HFFc6 (cell line): ENCODE measurements at regions not wholly inside any gene's neighbourhood (a gene's known extent, or its start where the extent isn't known, plus 50 kb on each side); places are given as distances from the start of the nearest gene placed in this dataset.

Experiments used
- DNase-seq: peaks from one replicate; pipeline ENCODE4 v3.0.0-alpha.2; 2018
- H3K27ac Mint-ChIP-seq: 2 replicates; pipeline ENCODE4 v1.8.0; 2020; ENCODE audit warnings: mild to moderate bottlenecking, mixed read lengths
- H3K27me3 Mint-ChIP-seq: 2 replicates; pipeline ENCODE4 v1.8.0; 2021; ENCODE audit warnings: mild to moderate bottlenecking, moderate library complexity, mixed read lengths; ENCODE audit not compliant: insufficient read depth
- H3K36me3 Mint-ChIP-seq: 2 replicates; pipeline ENCODE4 v1.8.0; 2021; ENCODE audit warnings: low read depth, mixed read lengths
- H3K4me1 Mint-ChIP-seq: 2 replicates; pipeline ENCODE4 v1.8.0; 2020; ENCODE audit warnings: low read depth, mixed read lengths
- H3K4me3 Mint-ChIP-seq: 2 replicates; pipeline ENCODE4 v1.8.0; 2020; ENCODE audit warnings: mild to moderate bottlenecking, moderate library complexity, mixed read lengths
- H3K9me3 Mint-ChIP-seq: 2 replicates; pipeline ENCODE4 v1.8.0; 2020; ENCODE audit warnings: mild to moderate bottlenecking, mixed read lengths
- CTCF ChIP-seq: fragments of 200-600 bp; sonication (generic); IDR thresholded peaks from 2 replicates; pipeline ENCODE4 v1.5.0; 2021; ENCODE audit warnings: antibody characterized with exemption, mild to moderate bottlenecking

GRCh38 chr6:22875845-22876244 is 306.5 kb downstream of the HDGFL1 start:
- TF ChIP-seq CTCF, result no peak
- no peak overlapping the region for H3K4me3 Mint-ChIP-seq
- H3K9me3 Mint-ChIP-seq, result no peaks in the 10 kb centered on the region

GRCh38 chr6:22878324-22878701 is 308.9 kb downstream of the HDGFL1 start:
- DNase-seq, result no peak
- no peaks in the 10 kb centered on the region for H3K9me3 Mint-ChIP-seq
- peak overlapping the region; percentile 60 for H3K27ac Mint-ChIP-seq
- H3K4me3 Mint-ChIP-seq, result no peak overlapping the region
- no peaks in the 10 kb centered on the region for H3K36me3 Mint-ChIP-seq
- no peaks in the 10 kb centered on the region for H3K27me3 Mint-ChIP-seq
- peaks cover 76% of the 10 kb centered on the region for H3K4me1 Mint-ChIP-seq
- TF ChIP-seq CTCF, result no peak

More at GRCh38 chr6:22875845-22876244, 306.5 kb downstream of the HDGFL1 start:
- H3K4me1 Mint-ChIP-seq, result peaks cover 51% of the 10 kb centered on the region
- H3K36me3 Mint-ChIP-seq, result no peaks in the 10 kb centered on the region
- no peaks in the 10 kb centered on the region for H3K27me3 Mint-ChIP-seq
- no peak for DNase-seq
- no peak overlapping the region for H3K27ac Mint-ChIP-seq

GRCh38 chr6:22878706-22879105 is 309.3 kb downstream of the HDGFL1 start:
- no peaks in the 10 kb centered on the region for H3K36me3 Mint-ChIP-seq
- H3K27me3 Mint-ChIP-seq, result no peaks in the 10 kb centered on the region
- peaks cover 80% of the 10 kb centered on the region for H3K4me1 Mint-ChIP-seq
- TF ChIP-seq CTCF, result no peak
- peak overlapping the region; percentile 60; the same call in 1 of the 2 replicates for H3K27ac Mint-ChIP-seq
- H3K4me3 Mint-ChIP-seq, result 0 out of 2 replicates have a peak overlapping the region, but pooled peaks have one; percentile 24
- no peaks in the 10 kb centered on the region for H3K9me3 Mint-ChIP-seq
- no peak for DNase-seq

- peak overlapping the region; percentile 86 for H3K27ac Mint-ChIP-seq
- no peak for TF ChIP-seq CTCF
- H3K4me3 Mint-ChIP-seq, result peak overlapping the region; percentile 68
- H3K36me3 Mint-ChIP-seq, result no peaks in the 10 kb centered on the region
- no peaks in the 10 kb centered on the region for H3K27me3 Mint-ChIP-seq
- peak; percentile 95 for DNase-seq
- peaks cover 81% of the 10 kb centered on the region for H3K4me1 Mint-ChIP-seq
- H3K9me3 Mint-ChIP-seq, result no peaks in the 10 kb centered on the region
These were observed 311.5 kb downstream of the HDGFL1 start for GRCh38 chr6:22880686-22881433.

GRCh38 chr6:22882581-22882980 is 313.2 kb downstream of the HDGFL1 start:
- DNase-seq, result no peak
- TF ChIP-seq CTCF, result no peak
- Mint-ChIP-seq H3K4me1 (peaks cover 77% of the 10 kb centered on the region), H3K4me3 (no peak overlapping the region), H3K27me3 (no peaks in the 10 kb centered on the region), H3K36me3 (no peaks in the 10 kb centered on the region; the same call in 1 of the 2 replicates), H3K9me3 (no peaks in the 10 kb centered on the region), H3K27ac (peak overlapping the region; percentile 53)
